HUDEP-2 (cell line): ENCODE measurements at regions not wholly inside any gene's neighbourhood (a gene's known extent, or its start where the extent isn't known, plus 50 kb on each side); places are given as distances from the start of the nearest gene placed in this dataset.
"Not testable (repeated sequence)": the region's sequence is repeated elsewhere in the genome, so short reads cannot be mapped to it uniquely, and the experiment has no call there.

Source experiments
- DNase-seq, 76 experiments: peaks; one replicate each; lab custom pipeline; 2025; ENCODE audit not compliant: unreplicated experiment in 76 of 76; lab: John Stamatoyannopoulos, UW

GRCh38 chr10:63077800-63078199 is 55.3 kb upstream of the NRBF2 start:
- no peak for DNase-seq

GRCh38 chr10:63072951-63073350 is 60.2 kb upstream of the NRBF2 start:
- DNase-seq = no peak

DNA sequence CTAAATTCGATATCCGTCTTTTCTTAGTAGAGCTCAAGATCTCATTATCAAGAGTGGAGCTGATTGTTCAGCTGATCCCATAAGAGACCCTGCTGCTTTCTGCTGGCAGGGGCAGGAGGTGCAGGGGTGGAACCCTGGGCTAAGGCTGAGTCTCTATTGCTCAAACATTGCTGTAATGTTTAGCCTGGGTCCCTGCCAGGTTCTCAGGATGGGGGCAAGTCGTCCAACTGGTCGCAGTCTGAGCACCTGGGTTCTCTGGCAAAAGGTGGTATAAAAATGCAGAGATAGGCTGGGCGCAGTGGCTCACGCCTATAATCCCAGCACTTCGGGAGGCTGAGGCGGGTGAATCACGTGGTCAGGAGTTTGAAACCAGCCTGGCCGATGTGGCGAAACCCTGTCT is 62.0 kb upstream of the NRBF2 start:
- no peak for DNase-seq

DNA sequence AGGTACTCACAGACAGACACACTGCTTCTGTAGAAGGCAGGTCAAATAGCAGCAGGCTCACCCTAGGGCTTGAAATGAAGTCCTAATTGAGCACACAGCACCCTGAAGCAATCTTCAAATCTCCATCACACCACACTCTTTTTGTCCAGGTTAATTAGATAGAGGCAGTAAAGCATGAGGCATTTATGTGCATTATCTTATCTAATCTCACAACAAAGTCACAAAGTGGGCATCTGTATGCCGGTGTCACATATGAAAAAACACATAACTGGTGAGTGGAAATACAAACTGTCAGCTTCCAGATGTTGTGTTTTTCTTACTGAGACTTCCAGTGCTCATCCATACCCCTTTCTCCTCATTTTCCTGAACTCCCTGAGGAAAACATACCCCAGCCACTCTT is 63.8 kb upstream of the NRBF2 start:
- DNase-seq = no peak

GRCh38 chr10:63068246-63068645 is 64.9 kb upstream of the NRBF2 start:
- DNase-seq = no peak

DNA sequence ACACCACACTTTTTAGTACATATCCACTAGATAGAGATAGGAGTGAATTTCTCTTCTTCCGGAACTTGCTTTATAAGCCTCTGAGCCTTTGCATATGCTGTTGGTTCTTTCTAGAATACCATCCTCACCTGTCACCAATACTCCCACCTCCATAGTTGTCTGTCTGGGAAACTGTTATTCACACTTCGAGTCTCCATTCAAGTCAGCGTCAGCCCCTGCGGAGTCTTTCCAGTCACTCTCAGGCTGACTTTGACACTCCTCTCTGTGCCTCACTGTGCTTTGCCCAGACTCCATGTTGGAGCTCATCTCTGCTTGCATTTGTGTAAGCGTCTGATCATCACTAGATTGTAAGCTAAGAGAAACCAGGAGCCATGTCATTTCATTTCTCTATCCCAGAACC is 66.5 kb upstream of the NRBF2 start:
- DNase-seq = no peak

DNA sequence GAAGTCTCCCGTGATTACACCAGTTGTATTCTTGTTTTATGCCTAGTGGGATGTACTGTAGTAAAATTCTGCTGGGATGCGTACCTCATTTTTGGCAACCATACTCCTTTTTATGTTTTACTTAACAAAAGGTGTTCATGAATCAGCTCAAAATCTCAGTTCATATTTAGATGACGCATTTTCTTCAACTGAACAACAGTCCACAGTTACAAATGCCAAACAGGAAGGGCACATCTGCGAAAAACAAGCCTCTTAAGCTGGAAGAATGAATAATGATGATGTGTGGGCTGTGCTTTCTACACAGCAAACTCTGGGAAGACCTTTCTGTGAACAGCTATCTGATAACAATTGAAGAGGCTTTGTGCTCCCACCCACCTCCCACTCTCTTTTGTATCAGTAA is 68.4 kb upstream of the NRBF2 start:
- no peak for DNase-seq

GRCh38 chr10:63058236-63058635 is 74.9 kb upstream of the NRBF2 start:
- no peak for DNase-seq

- no peak for DNase-seq
Observed at GRCh38 chr10:63057509-63057908, 75.6 kb upstream of the NRBF2 start.

DNA sequence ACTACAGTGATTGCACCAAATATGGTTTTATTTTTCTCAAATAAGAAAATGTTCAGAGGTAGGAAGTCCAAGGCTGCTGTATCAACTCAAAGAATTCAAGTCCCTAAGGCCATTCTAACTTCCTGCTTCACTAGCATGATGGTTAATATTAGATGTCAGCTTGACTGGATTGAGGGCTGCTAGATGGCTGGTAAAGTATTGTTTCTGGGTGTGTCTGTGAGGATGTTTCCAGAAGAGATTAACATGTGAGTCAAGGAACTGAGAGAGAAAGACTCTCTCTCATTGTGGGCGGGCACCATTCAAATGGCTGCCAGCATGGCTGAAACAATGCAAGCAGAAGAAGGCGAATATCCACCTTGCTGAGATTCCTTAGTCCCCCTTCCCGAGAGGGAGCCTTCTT is 77.4 kb upstream of the NRBF2 start:
- no peak for DNase-seq

GRCh38 chr10:63054889-63055611 is 78.1 kb upstream of the NRBF2 start:
- no peak for DNase-seq

DNA sequence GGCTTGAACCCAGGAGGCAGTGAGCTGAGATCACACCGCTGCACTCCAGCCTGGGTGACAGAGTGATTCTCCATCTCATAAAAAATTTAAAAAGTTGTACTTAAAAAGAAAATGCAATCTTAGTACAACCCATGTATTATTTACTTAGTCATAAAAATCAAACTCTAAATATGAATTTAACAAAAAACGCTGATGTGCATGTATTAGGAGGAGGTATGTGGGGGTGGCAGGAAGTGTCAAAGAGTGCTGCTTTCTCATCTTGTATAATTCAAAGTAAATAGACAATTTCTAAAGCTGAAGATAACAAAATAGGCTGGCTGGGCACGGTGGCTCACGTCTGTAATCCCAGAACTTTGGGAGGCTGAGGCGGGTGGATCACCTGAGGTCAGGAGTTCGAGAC is 81.0 kb upstream of the NRBF2 start:
- DNase-seq = no peak

GRCh38 chr10:63042256-63042655 is 90.9 kb upstream of the NRBF2 start:
- peak in 1 of 76 experiments; percentile 22 for DNase-seq

DNA sequence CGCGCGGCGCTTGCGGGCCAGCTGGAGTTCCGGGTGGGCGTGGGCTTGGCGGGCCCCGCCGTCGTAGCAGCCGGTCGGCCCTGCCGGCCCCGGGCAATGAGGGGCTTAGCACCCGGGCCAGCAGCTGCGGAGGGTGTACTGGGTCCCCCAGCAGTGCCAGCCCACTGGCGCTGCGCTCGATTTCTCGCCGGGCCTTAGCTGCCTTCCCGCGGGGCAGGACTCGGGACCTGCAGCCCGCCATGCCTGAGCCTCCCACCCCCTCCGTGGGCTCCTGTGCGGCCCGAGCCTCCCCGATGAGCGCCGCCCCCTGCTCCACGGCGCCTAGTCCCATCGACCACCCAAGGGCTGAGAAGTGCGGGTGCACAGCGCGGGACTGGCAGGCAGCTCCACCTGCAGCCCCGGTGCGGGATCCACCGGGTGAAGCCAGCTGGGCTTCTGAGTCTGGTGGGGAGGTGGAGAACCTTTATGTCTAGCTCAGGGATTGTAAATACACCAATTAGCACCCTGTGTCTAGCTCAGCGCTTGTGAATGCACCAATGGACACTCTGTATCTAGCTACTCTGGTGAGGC is 99.4 kb upstream of the NRBF2 start:
- not testable (repeated sequence) for DNase-seq

- DNase-seq = no peak
Observed at GRCh38 chr10:63030536-63030935, 102.6 kb upstream of the NRBF2 start.

- DNase-seq = no peak
Observed at GRCh38 chr10:63027531-63027930, 105.6 kb upstream of the NRBF2 start.

DNA sequence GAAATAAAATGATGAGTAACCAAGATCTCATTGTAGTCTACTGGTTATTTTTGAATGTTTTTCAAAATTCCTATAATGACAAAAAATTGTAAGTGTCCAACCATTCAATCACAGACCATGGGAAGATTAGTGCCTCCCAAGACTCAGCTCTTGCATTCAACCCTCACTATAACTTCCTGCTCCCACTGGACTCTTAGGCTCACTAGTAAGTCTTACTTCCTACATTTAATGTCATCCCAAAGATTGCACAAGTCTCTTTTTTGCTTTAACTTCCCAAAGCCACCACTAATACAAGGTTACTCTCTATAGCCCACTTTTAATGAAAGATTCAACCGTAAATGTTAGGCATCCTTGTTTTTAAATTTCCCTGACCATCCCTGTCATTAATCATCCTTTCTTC is 111.9 kb upstream of the NRBF2 start:
- no peak for DNase-seq

- no peak for DNase-seq
Observed at GRCh38 chr10:63013755-63014154, 119.4 kb upstream of the NRBF2 start.

- no peak for DNase-seq
Observed at GRCh38 chr10:63012623-63013022, 120.5 kb upstream of the NRBF2 start.

DNA sequence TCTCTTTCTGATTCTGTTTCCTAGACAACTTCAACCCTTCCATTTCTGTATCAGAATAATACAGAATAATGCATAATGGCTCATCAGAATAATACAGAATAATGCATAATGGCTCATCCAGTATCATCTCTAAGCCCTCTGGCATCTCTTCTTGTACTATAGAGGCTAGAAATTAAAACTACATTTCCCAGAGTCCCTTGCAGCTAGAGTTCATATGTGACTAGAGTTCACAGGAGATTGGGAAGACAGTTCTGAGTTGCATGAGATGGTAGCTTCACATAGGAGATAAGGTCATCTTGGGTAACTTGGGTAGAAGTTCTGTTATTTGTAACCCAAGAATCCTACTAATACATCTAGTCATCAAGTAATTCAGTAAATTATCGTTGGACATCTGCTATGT is 122.9 kb upstream of the NRBF2 start:
- no peak for DNase-seq

DNA sequence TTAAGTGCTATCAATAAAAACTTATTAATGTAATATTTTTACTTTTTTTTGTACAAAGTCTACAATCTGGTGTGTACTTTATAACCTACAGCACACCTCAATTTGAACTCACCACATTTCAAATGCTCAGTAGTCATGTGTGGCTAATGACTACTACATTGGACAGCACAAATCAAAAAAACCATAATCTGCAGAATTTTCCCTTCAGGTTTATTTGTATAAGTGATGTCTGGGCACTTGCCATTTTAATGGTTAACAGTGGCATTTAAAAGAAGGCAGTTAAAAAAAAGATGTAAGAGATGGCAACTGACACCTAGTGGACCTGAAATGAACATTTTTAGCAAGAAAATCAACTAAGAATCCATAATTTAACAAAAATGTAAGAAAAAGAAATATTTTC is 124.6 kb upstream of the NRBF2 start:
- no peak for DNase-seq

GRCh38 chr10:63007112-63007511 is 126.0 kb upstream of the NRBF2 start:
- DNase-seq = no peak

DNA sequence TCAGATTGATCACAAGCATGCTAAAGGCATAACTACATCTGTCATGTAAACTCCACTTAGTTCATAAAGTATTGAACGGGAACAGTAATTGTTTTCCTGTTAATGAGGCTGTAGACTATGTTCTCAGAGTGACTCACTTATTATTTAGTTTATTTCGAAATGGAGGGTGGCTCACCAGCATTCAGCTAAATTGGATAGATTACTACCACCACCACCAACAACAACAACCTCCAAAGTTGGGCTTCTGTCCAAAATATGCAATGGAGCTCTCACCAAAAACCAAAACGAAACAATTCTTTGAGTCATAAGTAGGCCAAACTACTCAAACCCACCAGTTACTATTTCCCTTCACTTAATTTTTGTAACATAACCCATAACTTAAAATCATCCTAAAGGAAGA is 127.9 kb upstream of the NRBF2 start:
- DNase-seq = no peak
